GM21723 (cell line): ENCODE measurements at regions not wholly inside any gene's neighbourhood (a gene's known extent, or its start where the extent isn't known, plus 50 kb on each side); places are given as distances from the start of the nearest gene placed in this dataset.
A peak's percentile ranks its signal among the peaks of the same experiment; 100 is the strongest.
"Not testable (repeated sequence)": the region's sequence is repeated elsewhere in the genome, so short reads cannot be mapped to it uniquely, and the experiment has no call there.

ENCODE experiments used
- ATAC-seq: cut with Tn5 transposase; IDR thresholded peaks from one replicate; pipeline ENCODE4 v1.9.1; 2021; ENCODE audit warnings: mild to moderate bottlenecking, moderate library complexity; ENCODE audit not compliant: unreplicated experiment

GRCh38 chr5:68834491-68834981 lies 259.3 kb upstream of the SLC30A5 start:
- ATAC-seq, result no peak

GRCh38 chr5:68838157-68838718 lies 255.6 kb upstream of the SLC30A5 start:
- ATAC-seq, result no peak

DNA sequence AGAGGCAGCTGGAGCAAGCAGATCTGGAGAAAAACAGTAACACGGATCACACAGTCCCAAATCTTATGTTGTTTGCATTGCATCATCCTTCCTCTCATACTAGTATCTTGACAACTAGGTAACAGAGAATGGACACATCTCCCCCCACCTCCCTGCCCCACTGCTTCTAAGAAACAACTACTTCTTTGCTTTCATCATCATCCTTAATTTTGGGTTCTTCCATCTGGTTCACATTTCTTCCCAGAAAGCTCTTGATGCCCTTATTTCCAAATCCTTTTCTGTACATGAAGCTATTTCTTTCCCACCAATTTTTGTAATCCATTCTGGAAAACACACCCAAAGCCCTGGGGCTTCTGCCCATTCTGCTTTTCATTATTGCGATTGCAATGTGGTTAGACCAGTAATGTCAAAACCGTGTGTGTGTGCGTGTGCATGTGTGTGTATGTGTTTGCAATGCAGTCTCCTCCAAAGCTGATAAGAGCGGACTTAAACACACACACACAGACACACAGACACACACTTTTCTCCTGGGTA lies 254.7 kb upstream of the SLC30A5 start:
- no peak for ATAC-seq

GRCh38 chr5:68843624-68844364 lies 250.0 kb upstream of the SLC30A5 start:
- ATAC-seq, result no peak

DNA sequence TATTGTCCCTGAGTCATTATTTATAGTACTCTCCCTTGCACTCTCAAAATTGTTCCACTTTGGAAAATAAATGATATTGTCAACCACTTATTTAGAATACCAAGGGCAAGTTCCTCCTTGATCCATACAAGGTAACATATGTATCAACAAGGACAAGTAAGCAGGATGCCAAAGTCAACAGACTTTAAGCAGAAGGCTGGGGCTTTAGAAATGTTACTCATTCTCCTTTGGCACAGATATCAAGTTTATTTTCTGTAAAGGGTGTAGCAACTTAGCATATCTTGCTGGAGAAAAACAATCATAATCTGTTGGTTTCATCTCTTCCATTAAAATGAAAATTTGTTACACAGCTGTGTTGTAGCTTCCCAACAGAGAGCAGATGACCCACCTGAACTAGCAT lies 248.7 kb upstream of the SLC30A5 start:
- ATAC-seq, result no peak

- no peak for ATAC-seq
Observed at GRCh38 chr5:68846828-68847227, 247.0 kb upstream of the SLC30A5 start.

GRCh38 chr5:68848091-68848490 lies 245.7 kb upstream of the SLC30A5 start:
- no peak for ATAC-seq

DNA sequence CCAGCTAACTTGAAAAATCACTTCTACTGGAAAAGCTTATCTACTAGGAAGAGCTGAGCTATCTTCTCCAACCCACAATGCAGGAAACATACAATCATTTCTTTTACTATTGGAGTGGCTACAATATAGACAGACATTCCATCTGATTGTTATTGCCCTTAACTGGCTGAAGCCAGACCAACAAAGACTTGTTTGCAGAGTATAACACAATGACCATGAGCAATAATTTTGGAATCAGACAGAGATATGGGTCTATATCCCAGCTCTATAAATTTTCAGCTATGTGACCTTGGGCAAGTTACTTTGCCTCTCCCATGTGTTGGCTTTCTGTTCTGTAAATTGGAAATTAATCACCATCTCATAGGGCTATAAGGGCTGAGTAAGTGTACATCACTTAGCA lies 244.7 kb upstream of the SLC30A5 start:
- ATAC-seq, result no peak

DNA sequence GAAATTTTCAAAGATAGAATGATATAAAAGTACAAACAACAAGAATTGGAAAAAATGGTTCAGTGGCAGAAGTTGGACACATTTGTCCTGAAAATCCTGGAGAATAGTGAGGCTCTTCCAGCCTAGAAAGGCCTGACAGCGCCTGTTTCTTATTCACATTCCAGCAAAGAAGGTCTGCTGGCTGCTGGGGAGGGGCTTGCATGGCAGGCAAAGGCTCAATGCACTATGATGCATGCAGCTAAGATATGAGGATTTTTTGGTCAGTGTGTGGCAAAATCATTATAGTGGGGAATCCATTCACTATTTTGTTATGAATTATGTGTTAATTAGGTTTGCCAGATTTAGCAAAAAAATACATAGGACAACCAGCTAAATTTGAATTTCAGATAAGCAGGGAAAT lies 243.9 kb upstream of the SLC30A5 start:
- ATAC-seq, result no peak

DNA sequence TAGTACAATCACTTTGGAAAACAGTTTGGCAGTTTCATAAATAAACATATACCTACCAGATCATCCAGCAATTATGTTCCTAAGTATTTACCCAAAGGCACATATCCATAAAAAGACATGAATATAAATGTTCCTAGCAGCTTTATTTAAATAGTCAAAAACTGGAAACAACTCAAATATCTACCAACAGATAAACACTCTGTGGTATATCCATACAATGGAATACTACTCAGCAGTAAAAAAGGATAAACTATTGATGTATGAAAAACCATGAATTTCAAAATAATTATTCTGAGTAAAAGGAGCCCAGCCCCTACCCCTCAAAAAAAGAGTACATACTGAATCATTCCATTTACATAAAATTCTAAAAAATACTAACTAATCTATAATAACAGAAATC lies 232.7 kb upstream of the SLC30A5 start:
- ATAC-seq, result no peak

DNA sequence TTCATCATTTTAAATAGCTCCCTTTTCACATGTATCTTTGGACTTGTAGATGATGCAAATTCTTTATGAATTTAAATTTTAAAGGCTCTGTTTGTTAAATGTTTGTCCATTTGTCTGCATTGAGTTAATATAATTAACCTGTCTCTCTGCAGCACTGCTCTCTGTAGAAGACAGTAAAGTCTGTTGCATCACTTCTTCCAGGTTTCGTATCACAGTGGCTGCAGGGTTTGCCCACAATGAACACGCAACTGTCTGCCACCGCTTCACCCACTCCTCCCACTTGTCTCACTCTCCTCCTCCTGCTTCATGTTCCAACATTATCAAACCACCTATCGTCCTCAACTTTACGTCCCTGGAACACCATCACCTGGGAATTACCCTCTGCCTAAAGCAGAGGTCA lies 231.3 kb upstream of the SLC30A5 start:
- ATAC-seq, result no peak

DNA sequence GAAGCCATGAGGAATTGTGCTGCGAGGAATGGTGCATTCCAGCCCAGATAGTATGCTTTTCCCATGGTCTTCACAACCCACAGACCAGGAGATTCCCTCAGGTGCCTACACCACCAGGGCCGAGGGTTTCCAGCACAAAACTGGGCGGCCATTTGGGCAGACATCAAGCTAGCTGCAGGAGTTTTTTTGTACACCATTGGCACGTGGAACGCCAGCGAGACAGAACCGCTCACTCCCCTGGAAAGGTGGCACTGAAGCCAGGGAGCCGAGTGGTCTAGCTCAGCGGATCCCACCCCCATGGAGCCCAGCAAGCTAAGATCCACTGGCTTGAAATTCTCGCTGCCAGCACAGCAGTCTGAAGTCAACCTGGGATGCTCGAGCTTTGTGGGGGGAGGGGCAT lies 228.6 kb upstream of the SLC30A5 start:
- ATAC-seq, result not testable (repeated sequence)

DNA sequence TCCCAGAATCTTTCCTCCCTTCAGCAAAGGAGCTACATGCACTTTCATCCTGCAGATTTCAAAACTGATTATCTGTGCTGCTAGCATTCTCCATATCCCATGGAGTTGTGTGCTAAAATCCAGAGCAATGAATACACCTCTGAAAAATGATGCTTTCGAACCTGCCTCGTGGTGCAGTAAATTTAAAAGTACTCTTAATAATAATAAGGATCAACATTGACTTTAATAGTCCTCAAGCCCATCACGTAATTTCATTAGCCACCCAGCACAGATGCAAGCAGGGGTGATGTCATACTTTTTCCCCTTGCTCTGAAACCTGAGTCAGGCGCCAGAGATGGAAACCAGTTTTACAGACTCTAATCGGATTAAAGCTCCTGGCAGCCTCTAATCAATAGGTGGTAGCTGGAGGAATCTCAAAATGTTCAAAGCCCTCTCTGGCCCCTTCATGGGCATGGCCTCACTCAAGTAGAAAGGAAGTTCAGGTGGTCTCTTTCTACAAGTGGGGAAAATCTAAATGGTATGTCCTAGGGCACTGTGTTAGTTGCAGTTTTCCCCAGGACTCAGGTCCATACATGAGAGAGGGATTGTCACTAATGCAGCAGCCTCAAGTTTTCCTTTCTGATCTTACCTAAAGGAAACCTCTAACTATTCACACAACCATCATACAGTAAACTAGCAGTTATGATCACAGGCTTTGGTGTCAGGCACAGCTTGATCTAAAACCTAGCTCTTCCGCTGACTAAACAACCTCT lies 221.6 kb upstream of the SLC30A5 start:
- ATAC-seq, result no peak

DNA sequence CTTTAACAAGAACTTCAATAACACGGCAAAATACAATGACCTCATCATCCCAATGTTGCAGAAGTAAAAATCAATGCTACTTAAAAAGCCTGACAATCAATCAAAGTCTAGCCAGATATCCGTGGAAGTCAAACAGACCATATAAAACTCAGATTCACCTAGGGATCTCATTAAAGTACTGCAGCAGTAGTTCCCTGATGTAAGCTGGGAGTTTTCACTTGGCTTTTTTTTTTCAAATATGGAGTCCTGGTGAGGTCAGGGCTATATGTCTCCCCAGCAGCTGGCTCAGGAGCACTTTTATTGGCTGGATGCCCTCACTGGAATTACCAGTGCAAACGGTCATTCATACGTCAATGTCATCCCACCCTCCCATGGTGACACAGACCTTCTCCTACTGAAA lies 220.6 kb upstream of the SLC30A5 start:
- ATAC-seq, result no peak

DNA sequence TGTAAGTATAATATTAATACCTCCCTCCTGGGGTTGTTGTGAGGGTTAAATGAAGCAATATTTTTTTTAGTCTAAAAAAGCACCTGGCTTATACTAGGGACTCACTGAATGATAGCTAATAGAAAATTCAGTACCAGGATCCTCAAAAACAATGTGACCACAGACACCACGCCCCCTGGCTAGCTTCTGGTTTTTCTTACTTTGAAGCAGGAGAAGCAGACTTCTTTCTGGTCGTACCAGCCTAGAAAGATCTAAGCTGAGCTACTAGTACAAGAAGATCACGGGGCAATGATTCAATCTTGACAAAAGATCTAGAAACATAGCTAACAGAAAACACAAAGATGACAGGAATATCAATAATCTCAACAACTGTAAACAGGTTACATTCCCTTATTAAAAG lies 218.5 kb upstream of the SLC30A5 start:
- ATAC-seq, result no peak

- no peak for ATAC-seq
Observed at GRCh38 chr5:68883436-68883835, 210.4 kb upstream of the SLC30A5 start.

DNA sequence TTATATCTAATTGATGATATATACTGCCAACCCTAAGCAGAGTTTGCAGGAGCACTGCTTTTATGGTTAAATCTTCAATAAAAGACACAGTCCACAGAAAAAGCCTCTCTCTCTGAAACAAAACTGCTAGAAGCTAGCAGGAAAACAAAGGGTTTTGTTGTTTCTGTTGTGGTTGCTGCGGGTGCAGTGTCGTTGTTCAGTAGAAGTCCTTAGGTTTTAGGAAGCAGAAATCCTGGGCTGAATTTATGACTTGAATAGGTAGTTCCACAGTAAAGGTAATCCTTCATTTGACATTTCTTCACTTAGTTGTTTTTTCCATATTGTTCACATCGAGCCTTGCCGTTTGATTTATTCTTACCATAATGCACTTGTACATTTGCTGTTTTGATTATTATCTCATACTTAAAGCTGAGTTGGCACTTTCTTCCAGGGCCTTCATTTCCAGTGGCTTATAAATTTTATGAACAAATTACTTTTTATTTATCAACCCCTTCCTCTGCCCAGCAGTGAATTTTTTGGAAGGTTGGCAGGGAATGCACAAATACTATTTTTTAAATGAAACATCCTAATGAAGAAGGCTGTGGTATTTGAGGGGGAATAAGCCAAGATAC lies 209.6 kb upstream of the SLC30A5 start:
- no peak for ATAC-seq

DNA sequence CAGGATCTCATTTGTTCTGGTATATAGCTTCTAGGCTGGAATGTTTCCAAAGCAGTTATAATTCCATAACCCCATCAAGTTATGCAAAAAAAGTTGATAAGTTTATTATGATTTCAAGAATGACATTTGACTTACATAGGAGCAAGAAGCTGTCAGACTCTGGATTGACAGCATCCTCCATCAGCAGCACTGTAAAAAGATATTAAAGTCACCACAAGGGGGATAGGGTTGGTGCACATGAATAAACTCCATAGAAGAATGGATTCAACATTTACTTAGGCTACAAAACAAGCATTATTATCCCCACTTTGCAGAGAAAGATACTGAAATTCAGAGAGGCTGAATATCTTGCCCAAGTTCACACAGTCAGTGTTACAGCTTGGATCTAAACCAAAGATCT lies 208.9 kb upstream of the SLC30A5 start:
- ATAC-seq, result no peak

GRCh38 chr5:68886814-68887213 lies 207.0 kb upstream of the SLC30A5 start:
- ATAC-seq, result no peak

GRCh38 chr5:68891718-68892117 lies 202.1 kb upstream of the SLC30A5 start:
- peak; percentile 92 for ATAC-seq

DNA sequence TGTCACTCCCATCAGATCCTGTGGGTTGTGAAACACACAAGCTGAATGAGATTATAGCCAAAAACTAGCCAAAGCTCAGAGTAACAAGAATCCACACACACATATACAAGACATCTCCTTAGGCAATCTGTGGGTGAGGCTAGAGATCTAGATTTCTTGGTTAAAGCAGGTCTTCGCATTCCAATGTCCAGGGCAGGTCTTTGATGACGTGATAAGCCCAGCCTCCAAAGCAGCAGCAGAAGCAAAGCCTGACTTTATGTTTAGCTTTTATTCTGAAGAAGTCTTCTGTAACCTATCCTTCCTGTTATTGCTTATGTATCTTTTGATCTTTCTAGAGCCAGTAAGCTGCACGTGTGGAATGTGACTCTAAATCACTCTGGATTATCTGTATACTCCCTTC lies 199.1 kb upstream of the SLC30A5 start:
- ATAC-seq, result no peak
